ENCODE measurements at regions not wholly inside any gene's neighbourhood (a gene's known extent, or its start where the extent isn't known, plus 50 kb on each side); places are given as distances from the start of the nearest gene placed in this dataset.
"Not testable (repeated sequence)": the region's sequence is repeated elsewhere in the genome, so short reads cannot be mapped to it uniquely, and the experiment has no call there.

GRCh38 chr20:4332121-4332860 is 83.2 kb upstream of the ADRA1D start:
- DNase-seq, result no peak

GRCh38 chr20:4330011-4330410 is 80.9 kb upstream of the ADRA1D start:
- DNase-seq, result no peak

GRCh38 chr20:4329232-4329631 is 80.1 kb upstream of the ADRA1D start:
- no peak for DNase-seq

GRCh38 chr20:4328541-4328940 is 79.5 kb upstream of the ADRA1D start:
- no peak for DNase-seq

GRCh38 chr20:4327956-4328355 is 78.9 kb upstream of the ADRA1D start:
- DNase-seq, result no peak

GRCh38 chr20:4326195-4327065 is 77.3 kb upstream of the ADRA1D start:
- DNase-seq, result no peak

- no peak for DNase-seq
These were observed 76.6 kb upstream of the ADRA1D start for GRCh38 chr20:4325548-4326187.

GRCh38 chr20:4324611-4325243 is 75.6 kb upstream of the ADRA1D start:
- DNase-seq, result no peak

- DNase-seq, result no peak
These were observed 73.4 kb upstream of the ADRA1D start for GRCh38 chr20:4322499-4322898.

GRCh38 chr20:4320291-4320690 is 71.2 kb upstream of the ADRA1D start:
- no peak for DNase-seq

GRCh38 chr20:4318891-4319290 is 69.8 kb upstream of the ADRA1D start:
- DNase-seq, result no peak

GRCh38 chr20:4310616-4311015 is 61.5 kb upstream of the ADRA1D start:
- DNase-seq, result not testable (repeated sequence)

- no peak for DNase-seq
These were observed 57.1 kb upstream of the ADRA1D start for GRCh38 chr20:4306206-4306605.

GRCh38 chr20:4305091-4305490 is 56.0 kb upstream of the ADRA1D start:
- DNase-seq, result no peak

- no peak for DNase-seq
These were observed 55.5 kb upstream of the ADRA1D start for GRCh38 chr20:4304601-4305000.

- no peak for DNase-seq
These were observed 54.0 kb upstream of the ADRA1D start for GRCh38 chr20:4303136-4303535.

GRCh38 chr20:4300921-4301320 is 51.8 kb upstream of the ADRA1D start:
- DNase-seq, result no peak

- no peak for DNase-seq
These were observed 51.3 kb upstream of the ADRA1D start for GRCh38 chr20:4300401-4300800.

GRCh38 chr20:4299773-4300172 is 50.7 kb upstream of the ADRA1D start:
- no peak for DNase-seq

- DNase-seq, result no peak
These were observed 50.1 kb upstream of the ADRA1D start for GRCh38 chr20:4299216-4299615.

All from NCI-H510A treated with DMSO at 0.1 percent for 48 hours (cell line).